Glomerular visceral epithelial cell (primary cell): ENCODE measurements at regions not wholly inside any gene's neighbourhood (a gene's known extent, or its start where the extent isn't known, plus 50 kb on each side); places are given as distances from the start of the nearest gene placed in this dataset.
"Not testable (repeated sequence)": the region's sequence is repeated elsewhere in the genome, so short reads cannot be mapped to it uniquely, and the experiment has no call there.

Source experiments
- DNase-seq: peaks from one replicate; pipeline ENCODE4 v3.0.0-alpha.2; 2016; ENCODE audit errors: extremely low spot score

GRCh38 chr3:124137216-124137615, 145.3 kb upstream of the ROPN1 start:
- DNase-seq = peak; percentile 15

- no peak for DNase-seq
Measured at GRCh38 chr3:124138148-124138547, 146.2 kb upstream of the ROPN1 start.

GRCh38 chr3:124140746-124141145, 148.8 kb upstream of the ROPN1 start:
- peak; percentile 64 for DNase-seq

- DNase-seq = no peak
Measured at GRCh38 chr3:124142389-124142970, 150.6 kb upstream of the ROPN1 start.

GRCh38 chr3:124143047-124143446, 151.1 kb upstream of the ROPN1 start:
- no peak for DNase-seq

- DNase-seq = no peak
Measured at GRCh38 chr3:124144035-124144814, 152.3 kb upstream of the ROPN1 start.

GRCh38 chr3:124147429-124147828, 155.5 kb upstream of the ROPN1 start:
- DNase-seq = no peak

- DNase-seq = no peak
Measured at GRCh38 chr3:124147946-124148345, 156.0 kb upstream of the ROPN1 start.

- no peak for DNase-seq
Measured at GRCh38 chr3:124149081-124149480, 157.2 kb upstream of the ROPN1 start.

- no peak for DNase-seq
Measured at GRCh38 chr3:124149771-124150170, 157.8 kb upstream of the ROPN1 start.

- not testable (repeated sequence) for DNase-seq
Measured at GRCh38 chr3:124152891-124153290, 161.0 kb upstream of the ROPN1 start.

GRCh38 chr3:124156866-124157712, 165.2 kb upstream of the ROPN1 start:
- DNase-seq = no peak

GRCh38 chr3:124157748-124158147, 165.8 kb upstream of the ROPN1 start:
- no peak for DNase-seq

- no peak for DNase-seq
Measured at GRCh38 chr3:124158168-124158881, 166.4 kb upstream of the ROPN1 start.

- no peak for DNase-seq
Measured at GRCh38 chr3:124161448-124161847, 169.5 kb upstream of the ROPN1 start.

- no peak for DNase-seq
Measured at GRCh38 chr3:124163689-124164088, 171.8 kb upstream of the ROPN1 start.

GRCh38 chr3:124168271-124168670, 176.3 kb upstream of the ROPN1 start:
- no peak for DNase-seq

- DNase-seq = no peak
Measured at GRCh38 chr3:124172283-124172682, 180.4 kb upstream of the ROPN1 start.

GRCh38 chr3:124172816-124173215, 180.9 kb upstream of the ROPN1 start:
- DNase-seq = no peak

- DNase-seq = peak; percentile 69
Measured at GRCh38 chr3:124174476-124174875, 182.6 kb upstream of the ROPN1 start.

- DNase-seq = no peak
Measured at GRCh38 chr3:124174910-124175874, 183.3 kb upstream of the ROPN1 start.
